Endothelial cell (in vitro differentiated cells): ENCODE measurements at regions not wholly inside any gene's neighbourhood (a gene's known extent, or its start where the extent isn't known, plus 50 kb on each side); places are given as distances from the start of the nearest gene placed in this dataset.
A peak's percentile ranks its signal among the peaks of the same experiment; 100 is the strongest.
"Not testable (repeated sequence)": the region's sequence is repeated elsewhere in the genome, so short reads cannot be mapped to it uniquely, and the experiment has no call there.

Experiments
- DNase-seq: peaks from one replicate; pipeline ENCODE4 v3.0.0; 2021; ENCODE audit warnings: low spot score
- H3K27ac Mint-ChIP-seq: one replicate; pipeline ENCODE4 v1.8.0; 2021; ENCODE audit warnings: mixed read lengths, inconsistent platforms; ENCODE audit not compliant: unreplicated experiment
- H3K27me3 Mint-ChIP-seq: one replicate; pipeline ENCODE4 v1.8.0; 2021; ENCODE audit warnings: mild to moderate bottlenecking, moderate library complexity, mixed read lengths, inconsistent platforms; ENCODE audit not compliant: unreplicated experiment
- H3K36me3 Mint-ChIP-seq: one replicate; pipeline ENCODE4 v1.8.0; 2021; ENCODE audit warnings: mild to moderate bottlenecking, low read depth, mixed read lengths, inconsistent platforms; ENCODE audit not compliant: unreplicated experiment
- H3K4me1 Mint-ChIP-seq: one replicate; pipeline ENCODE4 v1.8.0; 2021; ENCODE audit warnings: mild to moderate bottlenecking, mixed read lengths, inconsistent platforms; ENCODE audit not compliant: unreplicated experiment
- H3K4me3 Mint-ChIP-seq: one replicate; pipeline ENCODE4 v1.8.0; 2021; ENCODE audit warnings: mild to moderate bottlenecking, mixed read lengths, inconsistent platforms; ENCODE audit not compliant: unreplicated experiment
- H3K9me3 Mint-ChIP-seq: one replicate; pipeline ENCODE4 v1.8.0; 2021; ENCODE audit warnings: mixed read lengths, inconsistent platforms; ENCODE audit not compliant: unreplicated experiment
- CTCF ChIP-seq: fragments of 200-600 bp; sonication (generic); IDR thresholded peaks from one replicate; pipeline ENCODE4 v1.5.0; 2021; ENCODE audit warnings: antibody characterized with exemption; ENCODE audit not compliant: unreplicated experiment

DNA sequence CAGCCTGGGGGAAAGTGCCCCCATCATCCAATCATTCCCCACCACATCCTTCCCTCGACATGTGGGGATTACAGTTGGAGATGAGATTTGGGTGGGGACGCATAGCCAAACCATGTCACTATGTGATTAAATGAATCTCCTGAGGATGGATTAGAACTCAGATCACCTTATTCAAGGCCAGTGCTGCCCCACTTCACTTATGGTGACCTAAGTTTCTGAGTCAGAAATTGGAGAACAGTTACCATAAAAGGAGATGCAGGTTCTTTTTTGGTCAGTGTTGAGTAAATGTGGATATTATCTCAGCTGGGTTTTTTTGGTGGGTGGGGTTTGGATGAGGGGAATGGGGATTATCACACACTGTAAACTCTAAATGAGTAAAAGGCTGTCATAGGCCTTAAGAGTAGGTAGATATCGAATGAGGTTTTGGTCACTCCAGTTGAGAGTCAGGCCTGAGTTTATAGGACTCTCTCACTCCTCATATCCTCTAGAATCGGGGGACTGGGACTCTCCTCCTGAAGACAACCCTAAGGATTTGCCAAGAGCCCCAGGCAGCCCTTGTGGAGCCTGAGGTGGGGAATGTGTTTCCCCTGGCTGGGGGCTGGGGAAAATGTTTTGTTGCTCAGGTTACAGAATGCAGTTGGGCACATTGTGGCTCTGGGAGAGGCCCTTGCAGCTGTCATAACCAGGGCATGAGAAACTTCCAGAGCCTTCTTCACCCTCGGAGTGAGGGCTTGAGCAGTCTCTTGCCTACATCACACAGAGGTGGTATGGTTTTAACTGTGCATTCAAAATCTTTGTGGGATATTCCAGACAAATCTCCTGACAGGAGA is 213.0 kb downstream of the BAMBI start:
- DNase-seq: no peak
- Mint-ChIP-seq H3K36me3 (no peaks in the 10 kb centered on the region), H3K9me3 (no peaks in the 10 kb centered on the region), H3K4me1 (no peaks in the 10 kb centered on the region), H3K27me3 (peaks cover 5% of the 10 kb centered on the region), H3K4me3 (no peak overlapping the region), H3K27ac (no peak overlapping the region)
- no peak for TF ChIP-seq CTCF

- H3K36me3 Mint-ChIP-seq: no peaks in the 10 kb centered on the region
- H3K4me3 Mint-ChIP-seq: no peak overlapping the region
These were observed 213.9 kb downstream of the BAMBI start for GRCh38 chr10:28891058-28891713.

GRCh38 chr10:28892818-28893547 is 215.7 kb downstream of the BAMBI start:
- Mint-ChIP-seq H3K27me3 (peaks cover 3% of the 10 kb centered on the region), H3K36me3 (peaks cover 3% of the 10 kb centered on the region), H3K4me1 (peaks cover 3% of the 10 kb centered on the region), H3K4me3 (no peak overlapping the region), H3K9me3 (peaks cover 4% of the 10 kb centered on the region), H3K27ac (no peak overlapping the region)
- TF ChIP-seq CTCF: no peak
- no peak for DNase-seq

More at GRCh38 chr10:28891058-28891713, 213.9 kb downstream of the BAMBI start:
- no peaks in the 10 kb centered on the region for H3K9me3 Mint-ChIP-seq
- no peak overlapping the region for H3K27ac Mint-ChIP-seq
- TF ChIP-seq CTCF: no peak
- DNase-seq: no peak
- no peaks in the 10 kb centered on the region for H3K4me1 Mint-ChIP-seq
- peaks cover 5% of the 10 kb centered on the region for H3K27me3 Mint-ChIP-seq

- peaks cover 3% of the 10 kb centered on the region for H3K36me3 Mint-ChIP-seq
- H3K27ac Mint-ChIP-seq: no peak overlapping the region
- H3K27me3 Mint-ChIP-seq: peaks cover 3% of the 10 kb centered on the region
- peaks cover 3% of the 10 kb centered on the region for H3K4me1 Mint-ChIP-seq
- peaks cover 4% of the 10 kb centered on the region for H3K9me3 Mint-ChIP-seq
- no peak overlapping the region for H3K4me3 Mint-ChIP-seq
- TF ChIP-seq CTCF: no peak
- DNase-seq: no peak
These were observed 216.8 kb downstream of the BAMBI start for GRCh38 chr10:28894146-28894545.

- H3K9me3 Mint-ChIP-seq, DNase-seq, H3K4me1 Mint-ChIP-seq, H3K36me3 Mint-ChIP-seq, H3K27ac Mint-ChIP-seq, H3K27me3 Mint-ChIP-seq, H3K4me3 Mint-ChIP-seq: not testable (repeated sequence)
These were observed 218.3 kb downstream of the BAMBI start for GRCh38 chr10:28895671-28896070.

GRCh38 chr10:28896791-28897409 is 219.6 kb downstream of the BAMBI start:
- not testable (repeated sequence) for DNase-seq, H3K36me3 Mint-ChIP-seq, H3K27me3 Mint-ChIP-seq, H3K4me1 Mint-ChIP-seq, H3K9me3 Mint-ChIP-seq
- H3K4me3 Mint-ChIP-seq: peak overlapping the region; percentile 22
- H3K27ac Mint-ChIP-seq: peak overlapping the region; percentile 34
